ENCODE measurements at regions not wholly inside any gene's neighbourhood (a gene's known extent, or its start where the extent isn't known, plus 50 kb on each side); places are given as distances from the start of the nearest gene placed in this dataset.

- no peak for DNase-seq (ENCODE audit: low read depth)
These were observed 165.3 kb downstream of the LTN1 start for GRCh38 chr21:28827422-28827821.

GRCh38 chr21:28826569-28826968 lies 166.1 kb downstream of the LTN1 start:
- no peak for DNase-seq (ENCODE audit: low read depth)

- DNase-seq (ENCODE audit: low read depth), result no peak
These were observed 166.7 kb downstream of the LTN1 start for GRCh38 chr21:28826021-28826420.

- no peak for DNase-seq (ENCODE audit: low read depth)
These were observed 169.2 kb downstream of the LTN1 start for GRCh38 chr21:28823429-28823828.

- no peak for DNase-seq (ENCODE audit: low read depth)
These were observed 170.0 kb downstream of the LTN1 start for GRCh38 chr21:28822486-28823335.

- no peak for DNase-seq (ENCODE audit: low read depth)
These were observed 170.6 kb downstream of the LTN1 start for GRCh38 chr21:28822123-28822399.

GRCh38 chr21:28821276-28822122 lies 171.2 kb downstream of the LTN1 start:
- no peak for DNase-seq (ENCODE audit: low read depth)

GRCh38 chr21:28818663-28819278 lies 173.9 kb downstream of the LTN1 start:
- DNase-seq (ENCODE audit: low read depth), result no peak

- no peak for DNase-seq (ENCODE audit: low read depth)
These were observed 174.8 kb downstream of the LTN1 start for GRCh38 chr21:28817871-28818270.

GRCh38 chr21:28811860-28812259 lies 180.8 kb downstream of the LTN1 start:
- no peak for DNase-seq (ENCODE audit: low read depth)

- no peak for DNase-seq (ENCODE audit: low read depth)
These were observed 181.7 kb downstream of the LTN1 start for GRCh38 chr21:28810826-28811524.

GRCh38 chr21:28805885-28806284 lies 186.8 kb downstream of the LTN1 start:
- no peak for DNase-seq (ENCODE audit: low read depth)

GRCh38 chr21:28804089-28804670 lies 188.5 kb downstream of the LTN1 start:
- DNase-seq (ENCODE audit: low read depth), result no peak

GRCh38 chr21:28801906-28802305 lies 190.8 kb downstream of the LTN1 start:
- DNase-seq (ENCODE audit: low read depth), result no peak

- no peak for DNase-seq (ENCODE audit: low read depth)
These were observed 192.8 kb downstream of the LTN1 start for GRCh38 chr21:28799926-28800325.

- no peak for DNase-seq (ENCODE audit: low read depth)
These were observed 193.9 kb downstream of the LTN1 start for GRCh38 chr21:28798798-28799197.

- DNase-seq (ENCODE audit: low read depth), result no peak
These were observed 197.4 kb downstream of the LTN1 start for GRCh38 chr21:28795251-28795650.

- no peak for DNase-seq (ENCODE audit: low read depth)
These were observed 198.3 kb downstream of the LTN1 start for GRCh38 chr21:28794371-28794851.

- no peak for DNase-seq (ENCODE audit: low read depth)
These were observed 199.6 kb downstream of the LTN1 start for GRCh38 chr21:28793043-28793442.

- no peak for DNase-seq (ENCODE audit: low read depth)
These were observed 200.9 kb downstream of the LTN1 start for GRCh38 chr21:28791595-28792282.

GRCh38 chr21:28790335-28790734 lies 202.3 kb downstream of the LTN1 start:
- DNase-seq (ENCODE audit: low read depth), result no peak

Measured in activated T-helper 1 cell treated with Interleukin-2 at 50 U/mL for 16 hours (primary cell).